Mucosa of descending colon (tissue), 3 donors: ENCODE measurements at regions not wholly inside any gene's neighbourhood (a gene's known extent, or its start where the extent isn't known, plus 50 kb on each side); places are given as distances from the start of the nearest gene placed in this dataset.
A peak's percentile ranks its signal among the peaks of the same experiment; 100 is the strongest.

Experiments used
- ATAC-seq: fragments of 200-7000 bp; cut with Tn5 transposase; one replicate; pipeline ENCODE4 v1.9.1; 2020; ENCODE audit warnings: mild to moderate bottlenecking, moderate library complexity
- DNase-seq, 3 donors: peaks; one replicate each; pipeline ENCODE4 v3.0.0-alpha.2; 2020
- H3K36me3 ChIP-seq: fragments of 200-600 bp; one replicate; pipeline ENCODE4 v1.8.0; 2021; ENCODE audit warnings: low read depth, mild to moderate bottlenecking
- H3K4me1 ChIP-seq: fragments of 200-600 bp; one replicate; pipeline ENCODE4 v1.8.0; 2021; ENCODE audit warnings: low read depth, mild to moderate bottlenecking
- H3K4me3 ChIP-seq: fragments of 200-600 bp; one replicate; pipeline ENCODE4 v1.8.0; 2021; ENCODE audit warnings: mild to moderate bottlenecking
- H3K9me3 ChIP-seq: fragments of 200-600 bp; one replicate; pipeline ENCODE4 v1.8.0; 2021; ENCODE audit warnings: mild to moderate bottlenecking
- intact Hi-C, 2 donors: fragments of 100-400 bp; cut with DNase I in 1 of 2; cut with micrococcal nuclease in 1 of 2; formaldehyde crosslinking; loops; one replicate each; pipeline versions ENCODE4 v1.11.0 to v1.11.1; 2022; cut with DNase I, micrococcal nuclease
- TF ChIP-seq, protein P1 (sequence below): fragments of 200-600 bp; IDR thresholded peaks from one replicate; pipeline ENCODE4 v1.8.0; 2022; ENCODE audit warnings: antibody characterized with exemption, mild to moderate bottlenecking
- donor health status: DM: no; HTN: no; CAD: no; lungs with moderate emphysema.
- donor health status: DM: no; HTN: no; CAD: no.
- donor health status: DM: no; HTN: yes; CAD: no.

GRCh38 chr7:123346766-123347165 is 147.0 kb upstream of the SLC13A1 start:
- TF ChIP-seq, protein P1, sequence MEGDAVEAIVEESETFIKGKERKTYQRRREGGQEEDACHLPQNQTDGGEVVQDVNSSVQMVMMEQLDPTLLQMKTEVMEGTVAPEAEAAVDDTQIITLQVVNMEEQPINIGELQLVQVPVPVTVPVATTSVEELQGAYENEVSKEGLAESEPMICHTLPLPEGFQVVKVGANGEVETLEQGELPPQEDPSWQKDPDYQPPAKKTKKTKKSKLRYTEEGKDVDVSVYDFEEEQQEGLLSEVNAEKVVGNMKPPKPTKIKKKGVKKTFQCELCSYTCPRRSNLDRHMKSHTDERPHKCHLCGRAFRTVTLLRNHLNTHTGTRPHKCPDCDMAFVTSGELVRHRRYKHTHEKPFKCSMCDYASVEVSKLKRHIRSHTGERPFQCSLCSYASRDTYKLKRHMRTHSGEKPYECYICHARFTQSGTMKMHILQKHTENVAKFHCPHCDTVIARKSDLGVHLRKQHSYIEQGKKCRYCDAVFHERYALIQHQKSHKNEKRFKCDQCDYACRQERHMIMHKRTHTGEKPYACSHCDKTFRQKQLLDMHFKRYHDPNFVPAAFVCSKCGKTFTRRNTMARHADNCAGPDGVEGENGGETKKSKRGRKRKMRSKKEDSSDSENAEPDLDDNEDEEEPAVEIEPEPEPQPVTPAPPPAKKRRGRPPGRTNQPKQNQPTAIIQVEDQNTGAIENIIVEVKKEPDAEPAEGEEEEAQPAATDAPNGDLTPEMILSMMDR = no peak
- ATAC-seq (no peak), DNase-seq (no peak)
- intact Hi-C loops = no loop called here
- H3K36me3 ChIP-seq = no peaks in the 10 kb centered on the region
- H3K4me1 ChIP-seq = no peaks in the 10 kb centered on the region
- no peak overlapping the region for H3K4me3 ChIP-seq
- no peaks in the 10 kb centered on the region for H3K9me3 ChIP-seq

DNA sequence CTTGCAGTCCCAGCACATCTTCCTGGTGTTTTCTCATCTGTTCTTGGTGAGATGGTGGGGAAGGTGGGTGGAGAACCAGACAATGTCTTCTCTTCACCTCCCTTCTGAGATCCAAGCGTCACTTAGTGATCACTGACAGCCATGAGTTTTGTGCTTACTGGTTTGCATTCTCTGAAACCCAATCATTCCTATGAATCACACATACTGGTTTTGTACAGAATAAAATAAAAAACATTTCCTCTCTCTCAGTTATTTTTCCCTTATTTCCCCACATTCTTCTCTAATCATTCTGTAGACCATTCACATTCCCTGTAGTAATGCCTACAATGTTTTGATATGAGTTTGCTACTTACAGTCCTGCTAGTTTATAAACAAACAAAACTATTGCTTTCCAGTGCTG is 143.8 kb upstream of the SLC13A1 start:
- H3K4me1 ChIP-seq = no peaks in the 10 kb centered on the region
- ATAC-seq (no peak), DNase-seq (no peak)
- no peaks in the 10 kb centered on the region for H3K36me3 ChIP-seq
- intact Hi-C loops = no loop called here
- no peak overlapping the region for H3K4me3 ChIP-seq
- TF ChIP-seq, protein P1 = no peak
- no peaks in the 10 kb centered on the region for H3K9me3 ChIP-seq

GRCh38 chr7:123341102-123341501 is 141.3 kb upstream of the SLC13A1 start:
- Histone ChIP-seq H3K36me3 (no peaks in the 10 kb centered on the region), H3K4me1 (no peaks in the 10 kb centered on the region), H3K4me3 (no peak overlapping the region), H3K9me3 (no peaks in the 10 kb centered on the region)
- TF ChIP-seq, protein P1 = no peak
- no peak for ATAC-seq
- intact Hi-C loops = no loop called here
- DNase-seq = no peak

DNA sequence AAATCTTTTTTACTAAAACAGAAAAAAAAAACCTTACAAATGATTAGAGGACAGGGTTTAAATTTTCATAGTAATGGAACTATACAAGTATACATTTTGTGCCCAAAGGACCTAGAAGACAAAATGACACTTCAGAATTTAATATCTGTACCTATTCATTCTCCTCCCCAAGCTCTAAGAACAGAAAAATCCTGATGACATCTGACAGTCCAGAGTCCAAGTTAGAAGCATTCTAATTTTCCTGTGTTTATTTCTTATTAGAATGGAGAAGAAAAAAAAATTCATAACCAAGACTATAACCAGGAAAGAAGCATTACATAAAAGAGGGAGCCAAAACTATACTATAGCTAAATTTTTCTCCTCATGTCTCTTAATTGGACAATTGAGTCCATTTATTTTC is 138.9 kb upstream of the SLC13A1 start:
- intact Hi-C loops = no loop called here
- TF ChIP-seq, protein P1 = no peak
- H3K4me1 ChIP-seq = no peaks in the 10 kb centered on the region
- no peaks in the 10 kb centered on the region for H3K9me3 ChIP-seq
- H3K4me3 ChIP-seq = no peak overlapping the region
- no peaks in the 10 kb centered on the region for H3K36me3 ChIP-seq
- DNase-seq = no peak
- ATAC-seq = peak; percentile 36

DNA sequence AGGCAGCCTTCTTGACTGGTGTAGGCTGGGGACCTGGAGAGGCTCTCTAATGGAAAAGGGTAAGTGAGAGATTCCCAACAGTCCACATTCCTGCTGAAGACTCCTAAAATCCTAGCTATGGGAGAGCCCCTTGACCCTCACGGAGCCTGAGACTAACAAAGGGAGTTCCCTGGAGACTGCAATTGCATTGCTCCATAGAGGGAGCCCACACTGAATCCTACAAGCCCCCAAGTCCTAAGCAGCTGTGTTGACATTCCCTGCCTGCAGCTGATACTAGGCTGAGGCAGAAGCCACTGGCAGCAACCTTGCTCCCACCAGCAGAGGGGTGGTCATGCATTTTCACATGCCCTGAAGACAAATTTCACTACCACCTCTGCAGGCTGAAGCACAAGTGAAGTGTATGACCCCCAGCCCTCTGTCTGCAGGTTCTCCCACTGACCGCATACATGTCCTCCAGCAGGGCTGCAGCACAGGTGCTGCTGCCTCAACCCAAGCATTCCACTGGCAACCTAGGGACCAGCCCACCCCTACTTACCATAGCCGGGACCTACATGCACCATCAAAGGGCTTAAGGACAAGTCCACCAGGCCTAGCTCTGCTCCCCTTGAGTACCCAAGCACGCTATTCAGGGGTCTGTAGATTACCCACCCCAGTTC is 130.3 kb upstream of the SLC13A1 start:
- Histone ChIP-seq H3K4me1 (no peaks in the 10 kb centered on the region), H3K9me3 (no peaks in the 10 kb centered on the region), H3K36me3 (no peaks in the 10 kb centered on the region), H3K4me3 (no peak overlapping the region)
- intact Hi-C loops = no loop called here
- TF ChIP-seq, protein P1 = no peak
- ATAC-seq (no peak), DNase-seq (no peak)

- intact Hi-C loops = no loop called here
- no peaks in the 10 kb centered on the region for H3K36me3 ChIP-seq
- DNase-seq (no peak), ATAC-seq (no peak)
- TF ChIP-seq, protein P1 = no peak
- H3K4me3 ChIP-seq = no peak overlapping the region
- no peaks in the 10 kb centered on the region for H3K4me1 ChIP-seq
- H3K9me3 ChIP-seq = peaks cover 6% of the 10 kb centered on the region
Observed at GRCh38 chr7:123327661-123328060, 127.9 kb upstream of the SLC13A1 start.
